Retinal pigment epithelial cell (primary cell): ENCODE measurements at regions not wholly inside any gene's neighbourhood (a gene's known extent, or its start where the extent isn't known, plus 50 kb on each side); places are given as distances from the start of the nearest gene placed in this dataset.

Source experiments
- DNase-seq: peaks from one replicate; pipeline ENCODE4 v3.0.0-alpha.2; 2010; ENCODE audit warnings: low read depth
- H3K4me3 ChIP-seq: 2 replicates; pipeline ENCODE4 v1.5.1; 2011; ENCODE audit warnings: mild to moderate bottlenecking, low read length, control low read depth, moderate library complexity
- CTCF ChIP-seq: conservative IDR thresholded peaks from 2 replicates; pipeline ENCODE4 v1.5.1; 2011; ENCODE audit warnings: low read depth, low read length, control low read depth, inconsistent platforms

GRCh38 chr10:62972103-62972502 lies 155.9 kb upstream of the EGR2 start:
- no peak overlapping the region for H3K4me3 ChIP-seq
- no peak for TF ChIP-seq CTCF
- DNase-seq, result peak; percentile 38

- DNase-seq, result no peak
- H3K4me3 ChIP-seq, result no peak overlapping the region
- TF ChIP-seq CTCF, result no peak
Measured at GRCh38 chr10:62964026-62964425, 147.9 kb upstream of the EGR2 start.

- TF ChIP-seq CTCF, result no peak
- H3K4me3 ChIP-seq, result no peak overlapping the region
- DNase-seq, result no peak
Measured at GRCh38 chr10:62961951-62962523, 145.9 kb upstream of the EGR2 start.

- TF ChIP-seq CTCF, result no peak
- peak; percentile 37 for DNase-seq
- H3K4me3 ChIP-seq, result no peak overlapping the region
Measured at GRCh38 chr10:62960416-62960815, 144.2 kb upstream of the EGR2 start.

- no peak for DNase-seq
- no peak for TF ChIP-seq CTCF
- no peak overlapping the region for H3K4me3 ChIP-seq
Measured at GRCh38 chr10:62959553-62959952, 143.4 kb upstream of the EGR2 start.

GRCh38 chr10:62958980-62959379 lies 142.8 kb upstream of the EGR2 start:
- no peak for TF ChIP-seq CTCF
- no peak for DNase-seq
- H3K4me3 ChIP-seq, result no peak overlapping the region

- no peak for TF ChIP-seq CTCF
- no peak for DNase-seq
Measured at GRCh38 chr10:62946278-62946677, 130.1 kb upstream of the EGR2 start.

More at GRCh38 chr10:62946278-62946677, 130.1 kb upstream of the EGR2 start:
- no peak overlapping the region for H3K4me3 ChIP-seq
